ENCODE measurements at regions not wholly inside any gene's neighbourhood (a gene's known extent, or its start where the extent isn't known, plus 50 kb on each side); places are given as distances from the start of the nearest gene placed in this dataset.

- TF ChIP-seq CTCF (IDR thresholded peaks at IDR 0.05; ENCODE audit: low read depth, low read length): no peak
- TF ChIP-seq MAX (IDR thresholded peaks at IDR 0.05; ENCODE audit: low read depth, low read length): no peak
These were observed 64.5 kb upstream of the PMEPA1 start for GRCh38 chr20:57774111-57774880.

Measured in NB4 (cell line).